ENCODE measurements at regions not wholly inside any gene's neighbourhood (a gene's known extent, or its start where the extent isn't known, plus 50 kb on each side); places are given as distances from the start of the nearest gene placed in this dataset.

GRCh38 chr1:162991444-162991843 is 77.7 kb upstream of the RGS4 start:
- DNase-seq (ENCODE audit: low read depth in 1 of 2, low spot score in 1 of 2) = no peak
- Histone ChIP-seq H3K4me3 (replicated peaks; ENCODE audit: insufficient read depth, low read length) (no peak overlapping the region), H3K27me3 (ENCODE audit: insufficient read depth, poor library complexity, severe bottlenecking) (no peaks in the 10 kb centered on the region), H3K27ac (replicated peaks) (no peak overlapping the region)
- no peak for TF ChIP-seq REST (IDR thresholded peaks at IDR 0.05; ENCODE audit: insufficient replicate concordance, low read depth)
- no peak for TF ChIP-seq CTCF (IDR thresholded peaks at IDR 0.05; ENCODE audit: insufficient read depth, low read length)
- TF ChIP-seq POLR2AphosphoS5 (IDR thresholded peaks at IDR 0.05; ENCODE audit: low read depth) = no peak
- TF ChIP-seq SPI1 (IDR thresholded peaks at IDR 0.05; ENCODE audit: borderline replicate concordance, low read depth) = no peak
- no peak for TF ChIP-seq GABPA (IDR thresholded peaks at IDR 0.05; ENCODE audit: low read depth)

GRCh38 chr1:162990665-162991064 is 78.5 kb upstream of the RGS4 start:
- H3K27ac ChIP-seq (replicated peaks) = no peak overlapping the region
- TF ChIP-seq GABPA (IDR thresholded peaks at IDR 0.05; ENCODE audit: low read depth) = no peak
- no peak for TF ChIP-seq SPI1 (IDR thresholded peaks at IDR 0.05; ENCODE audit: borderline replicate concordance, low read depth)
- no peak for TF ChIP-seq REST (IDR thresholded peaks at IDR 0.05; ENCODE audit: insufficient replicate concordance, low read depth)
- TF ChIP-seq POLR2AphosphoS5 (IDR thresholded peaks at IDR 0.05; ENCODE audit: low read depth) = no peak
- no peak for TF ChIP-seq CTCF (IDR thresholded peaks at IDR 0.05; ENCODE audit: insufficient read depth, low read length)
- DNase-seq (ENCODE audit: low read depth in 1 of 2, low spot score in 1 of 2) = no peak
- no peak overlapping the region for H3K4me3 ChIP-seq (replicated peaks; ENCODE audit: insufficient read depth, low read length)
- peaks cover 1% of the 10 kb centered on the region for H3K27me3 ChIP-seq (ENCODE audit: insufficient read depth, poor library complexity, severe bottlenecking)

- no peak for DNase-seq (ENCODE audit: low read depth in 1 of 2, low spot score in 1 of 2)
- H3K27ac ChIP-seq (replicated peaks) = no peak overlapping the region
- no peak for TF ChIP-seq CTCF (IDR thresholded peaks at IDR 0.05; ENCODE audit: insufficient read depth, low read length)
- no peak for TF ChIP-seq SPI1 (IDR thresholded peaks at IDR 0.05; ENCODE audit: borderline replicate concordance, low read depth)
- no peak overlapping the region for H3K4me3 ChIP-seq (replicated peaks; ENCODE audit: insufficient read depth, low read length)
- peaks cover 3% of the 10 kb centered on the region for H3K27me3 ChIP-seq (ENCODE audit: insufficient read depth, poor library complexity, severe bottlenecking)
Measured at GRCh38 chr1:162988869-162989268, 80.3 kb upstream of the RGS4 start.

GRCh38 chr1:162987866-162988265 is 81.3 kb upstream of the RGS4 start:
- no peak for DNase-seq (ENCODE audit: low read depth in 1 of 2, low spot score in 1 of 2)
- Histone ChIP-seq H3K27ac (replicated peaks) (no peak overlapping the region), H3K4me3 (replicated peaks; ENCODE audit: insufficient read depth, low read length) (no peak overlapping the region), H3K27me3 (ENCODE audit: insufficient read depth, poor library complexity, severe bottlenecking) (peaks cover 3% of the 10 kb centered on the region)
- no peak for TF ChIP-seq GABPA (IDR thresholded peaks at IDR 0.05; ENCODE audit: low read depth)
- no peak for TF ChIP-seq SPI1 (IDR thresholded peaks at IDR 0.05; ENCODE audit: borderline replicate concordance, low read depth)
- TF ChIP-seq REST (IDR thresholded peaks at IDR 0.05; ENCODE audit: insufficient replicate concordance, low read depth) = no peak
- no peak for TF ChIP-seq POLR2AphosphoS5 (IDR thresholded peaks at IDR 0.05; ENCODE audit: low read depth)
